ENCODE measurements at regions not wholly inside any gene's neighbourhood (a gene's known extent, or its start where the extent isn't known, plus 50 kb on each side); places are given as distances from the start of the nearest gene placed in this dataset.
A peak's percentile ranks its signal among the peaks of the same experiment; 100 is the strongest.

- DNase-seq (ENCODE audit: low read depth) = no peak
- TF ChIP-seq CTCF (IDR thresholded peaks at IDR 0.05; ENCODE audit: control insufficient read depth, insufficient read depth, low read depth, low read length, missing control alignments) = no peak
- H3K4me3 ChIP-seq (ENCODE audit: control insufficient read depth, low read depth, low read length) = no peak overlapping the region
These were observed 217.5 kb downstream of the TMEM200A start for GRCh38 chr6:130583268-130583667.

- no peak for TF ChIP-seq CTCF (IDR thresholded peaks at IDR 0.05; ENCODE audit: control insufficient read depth, insufficient read depth, low read depth, low read length, missing control alignments)
- no peak overlapping the region for H3K4me3 ChIP-seq (ENCODE audit: control insufficient read depth, low read depth, low read length)
- no peak for DNase-seq (ENCODE audit: low read depth)
These were observed 219.8 kb downstream of the TMEM200A start for GRCh38 chr6:130585587-130585986.

DNA sequence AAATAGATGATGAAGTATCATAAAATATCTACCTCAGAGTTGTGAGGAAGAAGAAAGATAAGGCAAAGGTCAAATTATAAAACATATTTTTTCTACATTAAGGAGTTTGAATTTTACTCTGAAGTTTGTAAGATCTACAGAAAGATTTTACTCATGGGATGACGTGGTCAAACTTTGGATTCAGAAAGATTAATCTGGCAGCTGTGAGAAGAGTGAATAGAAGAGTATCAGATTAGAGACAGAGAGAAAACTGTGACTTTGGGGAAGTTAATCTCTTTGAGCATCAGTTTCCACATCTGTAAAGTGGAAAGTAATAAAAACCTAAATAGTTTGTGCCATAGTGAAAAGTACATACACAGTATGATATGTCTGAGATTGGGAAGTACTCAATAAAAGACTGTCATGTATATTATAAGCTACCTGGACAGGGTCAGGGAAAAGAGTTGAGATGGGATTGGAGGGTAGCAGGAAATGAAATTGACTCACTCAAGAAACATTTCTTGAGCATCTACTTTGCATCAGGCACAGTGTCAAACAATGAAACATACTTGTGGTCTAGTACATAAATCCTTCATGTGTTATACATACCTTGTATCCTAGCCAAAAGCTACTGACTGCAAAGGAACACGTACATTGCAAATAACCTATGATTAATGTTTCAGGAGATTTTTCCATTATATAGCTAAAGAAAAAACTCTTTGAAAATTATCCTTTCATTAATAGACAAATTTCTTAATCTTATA lies 222.1 kb downstream of the TMEM200A start:
- no peak for TF ChIP-seq CTCF (IDR thresholded peaks at IDR 0.05; ENCODE audit: control insufficient read depth, insufficient read depth, low read depth, low read length, missing control alignments)
- H3K4me3 ChIP-seq (ENCODE audit: control insufficient read depth, low read depth, low read length) = no peak overlapping the region
- peak; percentile 67 for DNase-seq (ENCODE audit: low read depth)

DNA sequence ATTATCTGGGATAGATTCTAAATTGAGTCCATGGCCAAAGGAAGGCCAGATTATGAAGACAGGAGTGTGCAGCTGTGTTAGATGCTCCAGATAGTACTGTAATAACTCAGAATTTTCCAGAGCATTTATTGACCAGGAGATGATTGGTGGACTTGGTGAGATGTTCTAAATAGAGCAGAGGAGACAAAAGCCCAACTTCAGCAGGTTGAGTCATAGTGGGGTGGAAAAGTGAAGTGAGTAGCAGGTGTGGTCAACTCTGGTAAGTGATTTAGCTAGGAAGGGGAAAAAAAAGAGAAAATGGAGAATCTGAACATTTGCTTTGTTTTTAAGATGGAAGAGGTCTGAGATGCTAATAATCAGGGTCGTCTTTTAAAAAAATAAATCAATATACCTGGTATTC lies 227.4 kb downstream of the TMEM200A start:
- TF ChIP-seq CTCF (IDR thresholded peaks at IDR 0.05; ENCODE audit: control insufficient read depth, insufficient read depth, low read depth, low read length, missing control alignments) = no peak
- no peak for DNase-seq (ENCODE audit: low read depth)

GRCh38 chr6:130593948-130594347 lies 228.1 kb downstream of the TMEM200A start:
- DNase-seq (ENCODE audit: low read depth) = no peak
- no peak for TF ChIP-seq CTCF (IDR thresholded peaks at IDR 0.05; ENCODE audit: control insufficient read depth, insufficient read depth, low read depth, low read length, missing control alignments)
- no peak overlapping the region for H3K4me3 ChIP-seq (ENCODE audit: control insufficient read depth, low read depth, low read length)

More for the DNA sequence above, 227.4 kb downstream of the TMEM200A start:
- no peak overlapping the region for H3K4me3 ChIP-seq (ENCODE audit: control insufficient read depth, low read depth, low read length)

DNA sequence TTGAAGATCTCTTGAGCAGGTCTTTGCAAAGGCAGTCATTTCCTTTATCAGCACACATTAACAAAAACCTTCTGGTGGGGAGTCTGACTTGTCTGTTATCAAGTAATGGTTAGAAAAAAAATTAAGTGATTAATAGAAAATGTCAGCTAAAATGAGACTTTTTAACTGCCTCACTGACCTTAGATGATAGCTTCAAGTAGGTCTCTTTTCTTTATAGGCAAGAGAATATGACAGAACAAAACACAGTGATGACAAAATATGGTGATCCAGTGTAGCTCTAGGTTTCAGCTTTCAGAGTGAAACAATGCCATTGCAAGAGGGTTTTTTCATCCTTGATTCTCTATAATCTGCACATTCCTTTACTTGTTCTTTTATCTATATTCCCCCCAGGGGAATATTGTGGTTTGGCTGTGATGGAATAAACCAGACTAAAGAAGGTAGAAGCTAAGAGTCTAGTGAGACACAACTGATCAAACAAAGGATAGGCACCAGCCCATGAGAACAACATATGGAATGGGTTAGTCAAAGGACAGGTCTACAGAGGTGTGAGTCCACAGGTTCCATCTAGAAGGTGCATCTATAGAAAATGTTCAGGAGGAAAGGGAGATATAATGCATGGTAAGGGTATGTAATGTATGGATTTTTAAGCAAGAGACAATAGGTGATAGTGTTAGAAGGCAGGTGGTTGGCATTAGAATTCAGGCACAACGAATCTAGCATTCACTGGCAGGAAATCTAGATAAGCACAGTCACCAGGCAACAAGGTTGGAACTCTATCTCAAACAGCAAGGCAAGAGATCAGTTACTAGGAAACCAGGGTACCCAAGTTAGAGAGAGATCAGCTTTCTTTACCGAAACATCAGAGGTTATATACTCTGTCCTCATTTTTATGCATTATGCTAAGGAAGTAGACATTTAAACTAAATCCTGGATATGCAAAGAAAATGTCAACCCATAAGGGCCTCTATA lies 228.9 kb upstream of the SMLR1 start:
- peak; percentile 21 for DNase-seq (ENCODE audit: low read depth)
- no peak for TF ChIP-seq CTCF (IDR thresholded peaks at IDR 0.05; ENCODE audit: control insufficient read depth, insufficient read depth, low read depth, low read length, missing control alignments)
- H3K4me3 ChIP-seq (ENCODE audit: control insufficient read depth, low read depth, low read length) = no peak overlapping the region

All from AG09309 (cell line).